H1 (cell line): ENCODE measurements at regions not wholly inside any gene's neighbourhood (a gene's known extent, or its start where the extent isn't known, plus 50 kb on each side); places are given as distances from the start of the nearest gene placed in this dataset.

ENCODE experiments used
- CEBPB ChIP-seq: IDR thresholded peaks from 2 replicates; pipeline ENCODE4 v1.6.1; 2012; ENCODE audit warnings: low read depth, low read length
- POLR2AphosphoS5 ChIP-seq: IDR thresholded peaks from 2 replicates; pipeline ENCODE4 v1.6.1; 2011; ENCODE audit warnings: low read depth, low read length
- RBBP5 ChIP-seq: IDR thresholded peaks from 2 replicates; pipeline ENCODE4 v1.7.1; 2012; ENCODE audit warnings: low read depth, mild to moderate bottlenecking, inconsistent platforms, low read length, moderate library complexity, borderline replicate concordance
- SP4 ChIP-seq: IDR thresholded peaks from 2 replicates; pipeline ENCODE4 v1.6.1; 2012; ENCODE audit warnings: low read length, inconsistent platforms

DNA sequence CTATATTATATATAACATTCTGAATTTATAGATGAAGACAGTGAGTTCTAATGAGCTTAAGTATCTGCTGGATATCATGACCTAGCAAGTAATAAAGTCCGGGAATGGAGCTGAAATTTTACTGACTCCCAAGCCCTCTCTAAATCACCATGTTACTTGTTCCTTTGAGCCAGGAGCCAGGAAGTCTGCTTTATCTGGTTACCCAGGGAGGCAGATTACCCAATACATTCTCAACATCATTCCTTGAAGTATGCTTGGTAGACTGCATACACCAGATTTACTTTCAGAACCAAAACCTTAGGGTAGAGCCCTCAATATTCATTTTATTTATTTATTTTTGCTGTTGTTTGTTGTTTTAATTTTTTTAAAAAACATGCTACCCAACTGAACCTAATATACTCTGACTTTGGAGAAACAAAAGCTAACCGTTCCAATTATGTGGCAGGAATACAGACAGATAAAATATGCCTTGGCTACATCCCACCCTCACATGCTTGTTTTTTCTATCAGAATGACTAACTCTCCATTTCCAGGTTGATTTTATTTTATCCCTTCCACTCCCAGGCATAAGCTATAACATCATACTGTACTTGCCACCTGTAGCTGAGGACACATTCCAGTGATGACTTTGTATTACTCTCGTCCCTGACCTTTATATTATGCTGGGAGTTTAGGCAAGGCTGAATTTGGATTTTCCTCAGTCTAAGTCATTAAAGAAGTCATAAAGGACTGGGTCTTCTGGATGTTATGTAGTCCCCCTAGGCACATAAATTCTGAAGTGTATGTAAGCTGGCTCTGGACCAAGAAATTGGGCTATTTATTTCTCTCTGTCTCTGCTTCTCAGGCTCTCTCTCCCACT lies 82.0 kb downstream of the YIPF5 start (continued):
- TF ChIP-seq SP4, result no peak
- TF ChIP-seq POLR2AphosphoS5, result no peak
- no peak for TF ChIP-seq RBBP5
- TF ChIP-seq CEBPB, result no peak
- TF ChIP-seq, all 59 proteins: peak for 0
